Mesendoderm (in vitro differentiated cells): ENCODE measurements at regions not wholly inside any gene's neighbourhood (a gene's known extent, or its start where the extent isn't known, plus 50 kb on each side); places are given as distances from the start of the nearest gene placed in this dataset.
A peak's percentile ranks its signal among the peaks of the same experiment; 100 is the strongest.

Source experiments
- DNase-seq: peaks from one replicate; pipeline ENCODE4 v3.0.0; 2013
- H2AK5ac ChIP-seq: 2 replicates; pipeline ENCODE4 v1.6.1; 2013; ENCODE audit warnings: low read length, inconsistent platforms
- H2BK120ac ChIP-seq: 2 replicates; pipeline ENCODE4 v1.6.1; 2013; ENCODE audit warnings: low read depth, mild to moderate bottlenecking, low read length, moderate library complexity, mixed read lengths
- H2BK15ac ChIP-seq: replicated peaks from 2 replicates; pipeline ENCODE4 v1.6.1; 2013; ENCODE audit warnings: low read depth, mild to moderate bottlenecking, moderate library complexity
- H2BK5ac ChIP-seq: 2 replicates; pipeline ENCODE4 v1.6.1; 2013; ENCODE audit warnings: low read length, inconsistent platforms
- H3K18ac ChIP-seq: 2 replicates; pipeline ENCODE4 v1.6.1; 2013; ENCODE audit warnings: mild to moderate bottlenecking, low read length, mixed read lengths
- H3K23ac ChIP-seq: one replicate; pipeline ENCODE4 v1.6.1; 2013; ENCODE audit warnings: low read length
- H3K27ac ChIP-seq: 2 replicates; pipeline ENCODE4 v1.5.1; 2013; ENCODE audit warnings: low read depth, mild to moderate bottlenecking, inconsistent platforms, low read length, moderate library complexity
- H3K27me3 ChIP-seq: 2 replicates; pipeline ENCODE4 v1.6.1; 2013; ENCODE audit warnings: low read length, control low read depth, mild to moderate bottlenecking, inconsistent platforms; ENCODE audit not compliant: insufficient read depth, poor library complexity
- H3K36me3 ChIP-seq: 2 replicates; pipeline ENCODE4 v1.6.1; 2013; ENCODE audit warnings: low read length, inconsistent platforms; ENCODE audit not compliant: control insufficient read depth, insufficient read depth
- H3K4ac ChIP-seq: one replicate; pipeline ENCODE4 v1.6.1; 2013; ENCODE audit warnings: low read depth, mild to moderate bottlenecking, low read length, moderate library complexity
- H3K4me1 ChIP-seq: 2 replicates; pipeline ENCODE4 v1.6.1; 2013; ENCODE audit warnings: low read depth, low read length, inconsistent platforms; ENCODE audit not compliant: control insufficient read depth
- H3K4me2 ChIP-seq: 2 replicates; pipeline ENCODE4 v1.6.1; 2013; ENCODE audit warnings: low read length
- H3K4me3 ChIP-seq: 2 replicates; pipeline ENCODE4 v1.5.1; 2013; ENCODE audit warnings: mild to moderate bottlenecking, low read length
- H3K56ac ChIP-seq: one replicate; pipeline ENCODE4 v1.6.1; 2013; ENCODE audit warnings: low read length
- H3K79me1 ChIP-seq: 2 replicates; pipeline ENCODE4 v1.6.1; 2013; ENCODE audit warnings: low read length, inconsistent platforms
- H3K79me2 ChIP-seq: 2 replicates; pipeline ENCODE4 v1.6.1; 2013; ENCODE audit warnings: mild to moderate bottlenecking, low read length; ENCODE audit not compliant: control insufficient read depth, insufficient read depth
- H3K9ac ChIP-seq: 2 replicates; pipeline ENCODE4 v1.6.1; 2013; ENCODE audit warnings: low read length, inconsistent platforms
- H4K5ac ChIP-seq: one replicate; pipeline ENCODE4 v1.6.1; 2013; ENCODE audit warnings: low read length
- H4K8ac ChIP-seq: one replicate; pipeline ENCODE4 v1.6.1; 2013; ENCODE audit warnings: low read depth, mild to moderate bottlenecking, control low read depth, low read length, moderate library complexity
- WGBS: extraction: QIAGEN DNeasy Blood & Tissue Kit; methylation state at CpG from one replicate; pipeline ENCODE4 v1.1.7; 2013; ENCODE audit warnings: low lambda C conversion rate, missing lambda C conversion rate; ENCODE audit not compliant: insufficient coverage; ENCODE audit errors: extremely low coverage; 5-methylcytosine and 5-hydroxymethylcytosine counted together

GRCh38 chr9:96128880-96129279, 173.1 kb downstream of the HSD17B3 start:
- Histone ChIP-seq H2BK120ac (no peak overlapping the region), H3K27me3 (no peaks in the 10 kb centered on the region), H3K18ac (no peak overlapping the region), H4K8ac (no peak overlapping the region), H3K9ac (no peak overlapping the region), H3K79me1 (no peaks in the 10 kb centered on the region), H3K4ac (no peak overlapping the region), H3K27ac (no peak overlapping the region), H3K4me3 (no peak overlapping the region), H3K4me1 (peaks cover 7% of the 10 kb centered on the region), H3K56ac (peak overlapping the region; percentile 9), H3K4me2 (no peak overlapping the region), H3K23ac (no peak overlapping the region), H2BK15ac (no peak overlapping the region), H4K5ac (no peak overlapping the region), H2BK5ac (no peak overlapping the region), H3K36me3 (no peaks in the 10 kb centered on the region), H3K79me2 (no peaks in the 10 kb centered on the region), H2AK5ac (no peak overlapping the region)
- DNase-seq: no peak
- WGBS: no CpG with 5 or more reads among the region's 2 CpGs

GRCh38 chr9:96126321-96126881, 175.6 kb downstream of the HSD17B3 start:
- Histone ChIP-seq H2BK5ac (no peak overlapping the region), H3K79me1 (no peaks in the 10 kb centered on the region), H4K8ac (no peak overlapping the region), H3K18ac (peak overlapping the region; percentile 11), H3K27me3 (no peaks in the 10 kb centered on the region), H2AK5ac (no peak overlapping the region), H2BK15ac (no peak overlapping the region), H3K4me2 (no peak overlapping the region), H3K4ac (peak overlapping the region; percentile 0), H3K9ac (no peak overlapping the region), H3K56ac (no peak overlapping the region), H3K79me2 (no peaks in the 10 kb centered on the region), H3K36me3 (no peaks in the 10 kb centered on the region), H4K5ac (no peak overlapping the region), H3K4me1 (peaks cover 7% of the 10 kb centered on the region), H2BK120ac (peak overlapping the region; percentile 46), H3K4me3 (no peak overlapping the region), H3K27ac (no peak overlapping the region), H3K23ac (no peak overlapping the region)
- no peak for DNase-seq
- no CpG with 5 or more reads among the region's 21 CpGs for WGBS

GRCh38 chr9:96125624-96126023, 176.4 kb downstream of the HSD17B3 start:
- Histone ChIP-seq H3K27me3 (no peaks in the 10 kb centered on the region), H3K79me1 (no peaks in the 10 kb centered on the region), H2AK5ac (no peak overlapping the region), H3K18ac (no peak overlapping the region), H3K4me2 (no peak overlapping the region), H2BK120ac (no peak overlapping the region), H3K36me3 (no peaks in the 10 kb centered on the region), H3K23ac (no peak overlapping the region), H3K79me2 (no peaks in the 10 kb centered on the region), H2BK5ac (no peak overlapping the region), H2BK15ac (no peak overlapping the region), H3K56ac (no peak overlapping the region), H4K8ac (no peak overlapping the region), H3K4me3 (no peak overlapping the region), H4K5ac (no peak overlapping the region), H3K4ac (no peak overlapping the region), H3K9ac (no peak overlapping the region), H3K27ac (no peak overlapping the region), H3K4me1 (peaks cover 7% of the 10 kb centered on the region)
- WGBS: no CpG with 5 or more reads among the region's 3 CpGs
- DNase-seq: no peak

GRCh38 chr9:96122751-96123150, 179.2 kb downstream of the HSD17B3 start:
- H2BK120ac ChIP-seq: no peak overlapping the region
- H3K79me2 ChIP-seq: no peaks in the 10 kb centered on the region
- H2BK5ac ChIP-seq: no peak overlapping the region
- no peaks in the 10 kb centered on the region for H3K79me1 ChIP-seq
- no peak overlapping the region for H4K8ac ChIP-seq
- no CpG with 5 or more reads among the region's 3 CpGs for WGBS
- H3K56ac ChIP-seq: no peak overlapping the region
- no peak overlapping the region for H4K5ac ChIP-seq
- no peak overlapping the region for H3K4me2 ChIP-seq
- no peak overlapping the region for H2BK15ac ChIP-seq
- H3K9ac ChIP-seq: no peak overlapping the region
- H3K27me3 ChIP-seq: no peaks in the 10 kb centered on the region
- H3K23ac ChIP-seq: no peak overlapping the region
- H3K4me3 ChIP-seq: no peak overlapping the region
- no peak for DNase-seq
- H3K4ac ChIP-seq: no peak overlapping the region
- H2AK5ac ChIP-seq: no peak overlapping the region
- no peak overlapping the region for H3K18ac ChIP-seq
- H3K27ac ChIP-seq: no peak overlapping the region
- H3K4me1 ChIP-seq: no peaks in the 10 kb centered on the region
- H3K36me3 ChIP-seq: no peaks in the 10 kb centered on the region

- Histone ChIP-seq H3K23ac (no peak overlapping the region), H3K27me3 (no peaks in the 10 kb centered on the region), H3K4me2 (no peak overlapping the region), H4K8ac (no peak overlapping the region), H3K79me1 (no peaks in the 10 kb centered on the region), H2AK5ac (no peak overlapping the region), H3K9ac (no peak overlapping the region), H2BK120ac (no peak overlapping the region), H4K5ac (no peak overlapping the region), H3K18ac (no peak overlapping the region), H3K4me1 (no peaks in the 10 kb centered on the region), H3K36me3 (no peaks in the 10 kb centered on the region), H3K56ac (no peak overlapping the region), H3K27ac (no peak overlapping the region), H3K79me2 (no peaks in the 10 kb centered on the region), H3K4ac (no peak overlapping the region), H2BK15ac (no peak overlapping the region), H2BK5ac (no peak overlapping the region), H3K4me3 (no peak overlapping the region)
- no peak for DNase-seq
- no CpG with 5 or more reads among the region's 6 CpGs for WGBS
Measured at GRCh38 chr9:96122282-96122681, 179.7 kb downstream of the HSD17B3 start.

- Histone ChIP-seq H3K4me2 (no peak overlapping the region), H3K9ac (no peak overlapping the region), H3K56ac (no peak overlapping the region), H2AK5ac (no peak overlapping the region), H3K18ac (no peak overlapping the region), H3K4ac (no peak overlapping the region), H3K36me3 (no peaks in the 10 kb centered on the region), H3K27ac (no peak overlapping the region), H3K4me3 (no peak overlapping the region), H4K8ac (no peak overlapping the region), H4K5ac (no peak overlapping the region), H3K79me1 (no peaks in the 10 kb centered on the region), H3K79me2 (no peaks in the 10 kb centered on the region), H2BK15ac (no peak overlapping the region), H2BK5ac (no peak overlapping the region), H3K23ac (no peak overlapping the region), H3K27me3 (no peaks in the 10 kb centered on the region), H3K4me1 (no peaks in the 10 kb centered on the region), H2BK120ac (no peak overlapping the region)
- WGBS: no CpG with 5 or more reads among the region's 2 CpGs
- no peak for DNase-seq
Measured at GRCh38 chr9:96121136-96121535, 180.8 kb downstream of the HSD17B3 start.
